HuH-7 (cell line): ENCODE measurements at regions not wholly inside any gene's neighbourhood (a gene's known extent, or its start where the extent isn't known, plus 50 kb on each side); places are given as distances from the start of the nearest gene placed in this dataset.
"Not testable (repeated sequence)": the region's sequence is repeated elsewhere in the genome, so short reads cannot be mapped to it uniquely, and the experiment has no call there.

ENCODE experiments used
- DNase-seq: peaks from one replicate; pipeline ENCODE4 v3.0.0; 2011; ENCODE audit warnings: low spot score

DNA sequence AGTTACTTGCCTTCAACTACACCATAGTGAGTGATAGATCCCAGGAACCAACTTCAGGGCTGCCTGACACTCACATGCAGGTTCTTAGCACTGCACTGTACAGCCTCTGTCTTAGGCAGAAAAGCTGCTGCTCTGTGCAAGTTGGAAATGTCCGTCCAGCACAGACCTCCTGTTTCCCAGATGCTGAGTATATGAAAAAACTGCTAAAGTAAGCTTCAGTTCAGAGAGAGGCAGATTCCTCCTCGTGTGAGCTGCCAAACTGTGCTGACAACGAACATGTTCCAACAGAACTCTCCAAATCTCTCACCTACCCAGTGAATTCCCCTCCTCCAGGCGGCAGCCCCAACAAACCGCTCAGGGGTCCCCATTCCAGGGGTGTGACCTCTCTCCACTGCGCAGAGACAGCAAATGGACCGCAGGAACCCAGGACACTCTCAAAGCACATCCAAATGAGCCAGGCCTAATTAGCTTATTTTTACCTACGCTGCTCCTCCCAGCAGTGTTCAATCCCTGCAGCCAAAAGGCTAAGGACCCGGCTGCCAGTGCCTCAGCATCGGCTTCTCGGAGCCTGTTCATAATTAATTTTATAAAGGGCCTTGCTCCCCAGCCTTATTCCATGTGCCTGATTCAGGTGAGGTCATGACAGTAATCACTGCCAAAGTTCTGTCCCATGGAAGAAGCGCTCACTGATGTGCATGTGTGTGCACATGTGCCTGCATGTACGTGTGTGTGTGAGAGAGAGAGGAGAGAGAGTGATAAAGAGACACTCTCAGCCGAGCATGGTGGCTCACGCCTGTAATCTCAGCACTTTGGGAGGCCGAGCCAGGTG is 159.5 kb upstream of the AUTS2 start:
- DNase-seq: no peak

- no peak for DNase-seq
Measured at GRCh38 chr7:69439636-69440325, 158.5 kb upstream of the AUTS2 start.

DNA sequence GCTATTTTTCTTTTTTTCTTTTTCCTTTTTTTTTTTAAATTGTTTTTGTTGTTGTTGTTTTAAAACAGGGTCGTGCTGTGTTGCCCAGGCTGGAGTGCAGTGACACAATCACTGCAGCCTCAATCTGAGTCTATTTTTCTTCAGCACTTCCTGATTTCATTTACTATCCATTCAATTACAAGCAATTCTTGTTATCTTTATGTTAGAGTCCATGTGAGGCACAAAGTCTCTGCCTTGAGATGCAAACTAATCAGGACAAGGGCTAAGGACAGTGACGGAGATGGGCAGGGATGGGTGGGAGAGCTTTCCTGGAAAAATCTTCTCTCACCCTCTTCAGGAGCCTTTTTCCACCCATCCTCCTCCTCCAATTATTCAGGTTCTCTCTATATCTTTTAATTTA is 157.3 kb upstream of the AUTS2 start:
- no peak for DNase-seq

- DNase-seq: no peak
Measured at GRCh38 chr7:69443136-69443535, 155.1 kb upstream of the AUTS2 start.

GRCh38 chr7:69445541-69445940 is 152.7 kb upstream of the AUTS2 start:
- no peak for DNase-seq

- not testable (repeated sequence) for DNase-seq
Measured at GRCh38 chr7:69446213-69446612, 152.1 kb upstream of the AUTS2 start.

- DNase-seq: no peak
Measured at GRCh38 chr7:69448071-69448470, 150.2 kb upstream of the AUTS2 start.

DNA sequence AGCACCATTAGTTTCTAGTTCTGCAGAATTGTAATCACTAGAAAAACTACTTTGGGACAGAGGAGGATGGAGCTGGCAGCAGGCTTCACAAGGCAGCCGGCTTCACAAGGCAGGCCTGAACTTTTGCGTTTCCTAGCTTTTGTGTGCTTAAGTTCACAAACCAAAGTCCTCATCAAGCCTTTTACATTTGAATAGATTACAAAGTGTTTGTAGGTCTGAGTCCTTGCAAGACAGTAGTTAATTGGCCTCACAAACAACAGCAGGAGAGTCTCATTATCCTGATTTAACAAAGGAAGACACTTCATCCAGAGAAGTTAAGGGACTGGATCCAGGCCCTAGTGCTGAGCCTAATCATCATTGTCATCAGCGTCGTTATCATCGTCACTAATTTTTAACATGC is 147.8 kb upstream of the AUTS2 start:
- DNase-seq: no peak

GRCh38 chr7:69451715-69452114 is 146.6 kb upstream of the AUTS2 start:
- no peak for DNase-seq

DNA sequence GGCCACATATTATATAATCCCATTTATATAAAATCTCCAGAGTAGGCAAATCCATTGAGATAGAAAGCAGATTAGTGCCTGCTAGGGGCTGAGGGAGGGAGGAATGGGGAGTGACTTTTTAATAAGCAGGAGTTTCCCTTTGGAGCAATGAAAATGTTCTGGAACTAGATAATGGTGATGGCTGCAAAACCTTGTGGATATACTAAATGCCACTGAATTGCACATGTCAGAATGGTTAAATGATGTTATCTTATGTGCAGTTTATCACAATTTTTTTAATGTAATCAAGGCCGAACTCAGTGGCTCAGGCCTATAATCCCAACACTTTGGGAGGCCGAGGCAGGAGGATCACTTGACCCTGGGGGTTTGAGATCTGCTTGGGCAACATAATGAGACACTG is 145.5 kb upstream of the AUTS2 start:
- no peak for DNase-seq

- DNase-seq: no peak
Measured at GRCh38 chr7:69457595-69458504, 140.4 kb upstream of the AUTS2 start.

- no peak for DNase-seq
Measured at GRCh38 chr7:69464035-69464434, 134.2 kb upstream of the AUTS2 start.

GRCh38 chr7:69465262-69465661 is 133.0 kb upstream of the AUTS2 start:
- no peak for DNase-seq

GRCh38 chr7:69467826-69468225 is 130.4 kb upstream of the AUTS2 start:
- no peak for DNase-seq

DNA sequence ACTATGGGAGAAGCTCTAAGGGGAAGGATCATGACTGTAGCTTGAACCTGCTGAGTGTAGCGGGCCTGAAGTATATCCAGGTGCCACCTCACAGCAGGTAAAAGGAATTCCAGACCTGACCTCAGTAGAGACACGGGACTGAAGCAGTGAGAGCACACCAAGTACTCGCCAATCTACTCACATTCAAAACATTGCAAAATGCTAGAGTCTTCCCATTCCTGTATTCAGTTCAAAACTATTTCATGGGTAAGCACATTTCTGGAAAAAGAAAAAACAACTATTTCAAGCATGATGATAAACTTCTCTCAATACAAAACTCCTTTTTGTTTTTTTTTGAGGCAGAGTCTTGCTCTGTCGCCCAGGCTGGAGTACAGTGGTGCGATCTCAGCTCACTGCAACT is 121.9 kb upstream of the AUTS2 start:
- no peak for DNase-seq

- no peak for DNase-seq
Measured at GRCh38 chr7:69482676-69483075, 115.6 kb upstream of the AUTS2 start.

DNA sequence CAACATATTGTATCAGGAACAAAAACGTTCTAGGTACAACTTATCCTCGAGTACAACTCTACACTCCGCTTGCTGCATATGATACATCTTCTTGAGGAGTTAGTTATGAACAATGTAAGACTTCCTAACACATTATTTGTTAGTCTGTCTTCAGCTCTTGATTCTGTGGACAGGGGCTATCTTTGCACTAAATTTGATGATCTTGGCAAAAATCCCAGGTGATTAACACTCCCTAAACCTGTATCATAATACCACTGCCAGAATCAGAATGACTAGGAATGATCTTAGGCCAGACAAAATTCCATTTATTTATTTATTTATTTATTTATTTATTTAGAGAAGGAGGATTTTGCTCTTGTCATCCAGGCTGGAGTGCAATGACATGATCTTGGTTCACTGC is 108.7 kb upstream of the AUTS2 start:
- DNase-seq: no peak

DNA sequence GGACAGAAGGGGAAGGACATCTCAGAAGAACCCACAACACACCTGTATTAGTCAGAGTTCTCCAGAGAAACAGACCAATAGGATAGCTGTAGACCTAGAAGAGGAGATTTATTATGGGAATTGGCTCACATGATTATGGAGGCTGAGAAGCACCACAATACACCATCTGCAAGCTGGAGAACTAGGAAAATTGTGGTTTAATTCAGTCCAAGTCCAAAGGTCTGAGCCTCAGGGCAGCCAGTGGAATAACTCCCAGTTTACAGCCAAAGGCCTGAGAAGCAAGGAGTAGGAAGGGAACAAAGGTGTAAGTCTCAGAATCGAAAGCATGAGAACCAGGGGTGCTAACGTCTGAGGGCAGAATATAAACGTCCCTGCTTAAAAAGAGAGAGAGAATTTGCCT is 99.6 kb upstream of the AUTS2 start:
- DNase-seq: no peak

DNA sequence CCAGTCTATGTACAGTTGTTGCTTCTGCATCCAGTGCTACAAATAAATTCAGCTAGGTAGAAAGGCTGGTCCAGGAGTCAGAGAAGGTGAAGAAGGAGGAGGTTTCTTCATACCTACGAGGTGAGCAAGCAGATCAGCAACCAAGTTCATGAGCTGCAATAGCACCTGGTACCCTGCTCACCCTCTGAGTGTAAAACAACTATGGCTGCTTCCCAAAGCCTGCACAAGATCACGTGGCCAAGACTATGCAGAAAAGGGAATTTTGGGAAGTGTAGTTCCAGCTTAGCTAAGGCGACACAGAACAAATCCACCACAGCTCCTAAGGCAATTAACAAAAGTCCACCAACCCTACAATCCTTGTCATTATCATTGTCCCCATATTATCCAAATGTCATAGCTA is 95.9 kb upstream of the AUTS2 start:
- no peak for DNase-seq

DNA sequence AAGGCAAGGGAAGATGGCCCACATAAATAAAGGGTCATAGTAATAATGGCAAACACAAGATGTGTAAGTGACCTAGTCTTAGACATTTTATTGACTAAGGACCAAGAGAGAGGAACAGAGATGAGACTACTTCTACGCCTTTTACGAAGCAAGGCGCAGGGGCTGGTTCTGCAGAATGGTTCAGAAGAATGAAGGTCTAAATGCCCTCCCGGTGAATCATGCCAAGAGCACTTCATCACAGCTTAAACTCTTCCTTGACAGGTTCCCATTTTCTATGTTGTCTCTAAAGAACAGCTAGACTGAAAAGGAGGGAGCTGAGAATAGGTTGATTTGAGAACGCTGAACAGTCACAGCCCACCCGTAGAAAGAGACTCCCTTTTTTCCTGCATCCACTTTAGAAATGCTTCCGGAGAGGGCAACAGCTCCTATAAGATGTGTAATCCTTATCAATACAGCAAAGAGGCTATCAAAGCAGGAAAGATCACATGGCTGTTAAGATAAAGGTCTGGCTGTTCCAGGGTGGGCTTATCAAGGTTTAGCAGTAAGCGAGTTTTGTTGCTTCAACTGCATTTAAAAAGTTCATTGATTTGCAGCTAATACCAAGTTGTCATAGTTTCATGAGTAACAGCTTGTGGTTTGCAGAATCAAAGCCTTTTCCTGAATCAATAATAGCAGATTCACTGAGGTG is 93.4 kb upstream of the AUTS2 start:
- no peak for DNase-seq

DNA sequence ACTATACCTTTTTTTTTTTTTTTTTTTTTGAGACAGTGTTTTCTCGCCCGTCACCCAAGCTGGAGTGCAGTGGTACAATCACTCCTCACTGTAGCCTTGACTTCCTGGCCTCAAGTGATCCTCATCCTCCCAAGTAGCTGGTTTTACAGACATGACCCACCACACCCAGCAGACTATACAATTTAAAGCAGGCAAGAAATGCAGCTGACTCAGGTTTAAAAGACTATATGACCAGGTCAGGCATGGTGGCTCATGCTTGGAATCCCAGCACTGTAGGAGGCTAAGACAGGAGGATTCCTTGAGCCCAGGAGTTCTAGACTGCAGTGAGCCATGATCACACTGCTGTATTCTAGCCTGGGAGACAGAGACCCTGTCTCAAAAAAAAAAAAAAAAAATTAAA is 89.5 kb upstream of the AUTS2 start:
- DNase-seq: no peak

DNA sequence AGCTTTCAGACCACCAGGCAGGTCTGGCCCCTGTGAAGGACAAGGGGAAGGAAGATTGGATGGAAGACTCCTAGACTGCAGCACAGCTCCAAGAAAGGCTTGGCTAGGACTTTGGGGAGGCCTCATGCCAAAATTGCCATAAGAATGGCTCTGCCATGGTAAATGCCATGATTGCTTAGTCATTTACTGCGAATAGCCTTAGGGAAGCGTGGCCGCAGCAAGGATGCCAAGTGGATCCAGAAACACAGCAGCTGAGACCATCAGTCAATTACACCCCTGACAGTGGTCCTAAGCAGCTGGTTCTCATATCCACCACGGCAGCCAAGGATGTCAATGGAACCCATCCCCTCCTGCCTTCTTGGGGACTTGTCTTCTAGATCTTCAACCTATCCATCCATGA is 88.2 kb upstream of the AUTS2 start:
- DNase-seq: no peak
